BJ (cell line): ENCODE measurements at regions not wholly inside any gene's neighbourhood (a gene's known extent, or its start where the extent isn't known, plus 50 kb on each side); places are given as distances from the start of the nearest gene placed in this dataset.

Experiments
- CTCF ChIA-PET: fragments of 350-600 bp; formaldehyde crosslinking; extraction: SDS; loops from one replicate; lab custom pipeline; 2021; ENCODE audit warnings: antibody characterized with exemption, inconsistent platforms; lab: Yijun Ruan, JAX
- POLR2A ChIA-PET: fragments of 300-600 bp; sonication (Branson Sonifier 250); formaldehyde crosslinking; extraction: SDS; loops from one replicate; lab custom pipeline; 2021; ENCODE audit warnings: antibody characterized with exemption; lab: Charles Lee
- DNase-seq: peaks from one replicate; pipeline ENCODE4 v3.0.0-alpha.2; 2011; ENCODE audit warnings: low read depth
- H3K27me3 ChIP-seq: 2 replicates; pipeline ENCODE4 v1.6.0; 2011; ENCODE audit warnings: low read length; ENCODE audit not compliant: control insufficient read depth, insufficient read depth
- H3K36me3 ChIP-seq: 2 replicates; pipeline ENCODE4 v1.5.1; 2011; ENCODE audit warnings: low read length; ENCODE audit not compliant: control insufficient read depth, insufficient read depth
- H3K4me3 ChIP-seq: 2 replicates; pipeline ENCODE4 v1.5.1; 2011; ENCODE audit warnings: low read depth, mild to moderate bottlenecking, control low read depth, low read length
- CTCF ChIP-seq: IDR thresholded peaks from 2 replicates; pipeline ENCODE4 v1.5.1; 2011; ENCODE audit warnings: low read depth, mild to moderate bottlenecking, control low read depth, inconsistent platforms, low read length, moderate library complexity; ENCODE audit not compliant: insufficient read depth

GRCh38 chr13:60214213-60215055, 50.7 kb upstream of the DIAPH3 start:
- Histone ChIP-seq H3K36me3 (no peaks in the 10 kb centered on the region), H3K27me3 (0 out of 2 replicates have a peak, but pooled peaks cover 1% of the 10 kb centered on the region), H3K4me3 (no peak overlapping the region)
- ChIA-PET POLR2A (no interaction called here), CTCF (interaction anchor here (1.6 kb wide), 1 partner anchor 11 kb away, joined by 5 read pairs; no protein-coding TSS in a partner anchor)
- no peak for DNase-seq
- no peak for TF ChIP-seq CTCF

GRCh38 chr13:60220072-60220471, 56.3 kb upstream of the DIAPH3 start:
- DNase-seq: no peak
- CTCF ChIA-PET: no interaction called here
- no peak overlapping the region for H3K4me3 ChIP-seq
- no peaks in the 10 kb centered on the region; the same call in 1 of the 2 replicates for H3K27me3 ChIP-seq
- POLR2A ChIA-PET: no interaction called here
- no peak for TF ChIP-seq CTCF
- H3K36me3 ChIP-seq: no peaks in the 10 kb centered on the region

- ChIA-PET CTCF (interaction anchor here (1.0 kb wide), 1 partner anchor 18 kb away, joined by 3 read pairs; no protein-coding TSS in a partner anchor), POLR2A (no interaction called here)
- no peaks in the 10 kb centered on the region; the same call in 1 of the 2 replicates for H3K27me3 ChIP-seq
- DNase-seq: no peak
- no peak overlapping the region for H3K4me3 ChIP-seq
- no peaks in the 10 kb centered on the region for H3K36me3 ChIP-seq
- TF ChIP-seq CTCF: no peak
These were observed 57.9 kb upstream of the DIAPH3 start for GRCh38 chr13:60221581-60221980.

- Histone ChIP-seq H3K27me3 (no peaks in the 10 kb centered on the region), H3K4me3 (no peak overlapping the region), H3K36me3 (no peaks in the 10 kb centered on the region)
- ChIA-PET CTCF (interaction anchor here (0.7 to 1.7 kb wide), 12 partner anchors 10 to 548 kb away, joined by 3 to 5 read pairs (median 3); no protein-coding TSS in a partner anchor), POLR2A (no interaction called here)
- peak; percentile 55 for TF ChIP-seq CTCF
- no peak for DNase-seq
These were observed 62.8 kb upstream of the DIAPH3 start for GRCh38 chr13:60226507-60226906.

- no peak for DNase-seq
- TF ChIP-seq CTCF: no peak
- POLR2A ChIA-PET: no interaction called here
- CTCF ChIA-PET: interaction anchor here (0.7 to 1.7 kb wide), 12 partner anchors 9 to 549 kb away, joined by 3 to 4 read pairs (median 3); no protein-coding TSS in a partner anchor
- no peaks in the 10 kb centered on the region for H3K27me3 ChIP-seq
- no peaks in the 10 kb centered on the region for H3K36me3 ChIP-seq
- no peak overlapping the region for H3K4me3 ChIP-seq
These were observed 63.4 kb upstream of the DIAPH3 start for GRCh38 chr13:60227158-60227557.
